ENCODE measurements at regions not wholly inside any gene's neighbourhood (a gene's known extent, or its start where the extent isn't known, plus 50 kb on each side); places are given as distances from the start of the nearest gene placed in this dataset.

DNA sequence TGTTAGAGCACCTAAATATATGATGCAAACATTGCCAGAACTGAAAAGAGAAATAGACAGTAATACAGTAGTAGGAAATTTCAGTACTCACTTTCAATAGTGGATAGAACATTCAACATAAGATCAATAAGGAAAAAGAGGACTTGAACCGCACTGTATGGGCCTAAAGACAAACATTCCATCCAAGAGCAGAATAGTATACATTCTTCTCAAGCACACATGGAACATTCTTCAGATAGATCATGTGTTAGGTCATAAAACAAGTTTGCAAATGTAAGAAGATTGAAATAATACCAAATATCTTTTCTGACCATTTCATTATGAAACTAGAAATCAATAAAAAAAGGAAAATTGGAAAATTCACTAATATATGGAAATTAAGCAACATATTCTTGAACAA lies 185.4 kb upstream of the FOXP2 start:
- TF ChIP-seq MEF2D (CRISPR knock-in tag; IDR thresholded peaks at IDR 0.05) (no peak), MYNN (CRISPR knock-in tag; IDR thresholded peaks at IDR 0.05; ENCODE audit: low read depth) (no peak), CTCF (CRISPR knock-in tag; IDR thresholded peaks at IDR 0.05) (no peak)
- TF ChIP-seq, protein P1, sequence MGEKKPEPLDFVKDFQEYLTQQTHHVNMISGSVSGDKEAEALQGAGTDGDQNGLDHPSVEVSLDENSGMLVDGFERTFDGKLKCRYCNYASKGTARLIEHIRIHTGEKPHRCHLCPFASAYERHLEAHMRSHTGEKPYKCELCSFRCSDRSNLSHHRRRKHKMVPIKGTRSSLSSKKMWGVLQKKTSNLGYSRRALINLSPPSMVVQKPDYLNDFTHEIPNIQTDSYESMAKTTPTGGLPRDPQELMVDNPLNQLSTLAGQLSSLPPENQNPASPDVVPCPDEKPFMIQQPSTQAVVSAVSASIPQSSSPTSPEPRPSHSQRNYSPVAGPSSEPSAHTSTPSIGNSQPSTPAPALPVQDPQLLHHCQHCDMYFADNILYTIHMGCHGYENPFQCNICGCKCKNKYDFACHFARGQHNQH (CRISPR knock-in tag; IDR thresholded peaks at IDR 0.05): no peak
